HUDEP-2 (cell line): ENCODE measurements at regions not wholly inside any gene's neighbourhood (a gene's known extent, or its start where the extent isn't known, plus 50 kb on each side); places are given as distances from the start of the nearest gene placed in this dataset.
A peak's percentile ranks its signal among the peaks of the same experiment; 100 is the strongest.
"Not testable (repeated sequence)": the region's sequence is repeated elsewhere in the genome, so short reads cannot be mapped to it uniquely, and the experiment has no call there.

ENCODE experiments used
- DNase-seq, 76 experiments: peaks; one replicate each; lab custom pipeline; 2025; ENCODE audit not compliant: unreplicated experiment in 76 of 76; lab: John Stamatoyannopoulos, UW

GRCh38 chr21:35624901-35625300 is 435.4 kb downstream of the SETD4 start:
- no peak for DNase-seq

- no peak for DNase-seq
Observed at GRCh38 chr21:35622612-35623011, 437.7 kb downstream of the SETD4 start.

- DNase-seq, result no peak
Observed at GRCh38 chr21:35619184-35619583, 441.1 kb downstream of the SETD4 start.

DNA sequence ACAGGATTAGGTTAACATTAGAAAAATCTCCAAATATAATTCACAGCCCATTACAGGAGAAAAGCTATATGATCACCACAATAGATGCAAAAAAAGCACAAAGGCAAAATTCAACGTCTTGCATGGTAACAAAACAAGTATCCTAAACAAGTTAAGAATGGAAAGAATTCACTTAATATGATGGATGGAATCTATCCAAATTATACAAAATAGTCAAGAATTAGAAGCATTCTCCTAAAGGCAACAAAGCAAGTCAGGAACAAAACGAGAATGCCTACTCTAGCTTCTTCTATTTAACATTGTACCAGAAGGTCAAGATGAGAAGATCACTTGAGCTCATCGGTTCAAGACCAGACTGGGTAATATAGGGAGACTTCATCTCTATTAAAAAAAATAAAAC is 442.8 kb downstream of the SETD4 start:
- no peak for DNase-seq

- DNase-seq, result no peak
Observed at GRCh38 chr21:35616090-35616489, 444.2 kb downstream of the SETD4 start.

DNA sequence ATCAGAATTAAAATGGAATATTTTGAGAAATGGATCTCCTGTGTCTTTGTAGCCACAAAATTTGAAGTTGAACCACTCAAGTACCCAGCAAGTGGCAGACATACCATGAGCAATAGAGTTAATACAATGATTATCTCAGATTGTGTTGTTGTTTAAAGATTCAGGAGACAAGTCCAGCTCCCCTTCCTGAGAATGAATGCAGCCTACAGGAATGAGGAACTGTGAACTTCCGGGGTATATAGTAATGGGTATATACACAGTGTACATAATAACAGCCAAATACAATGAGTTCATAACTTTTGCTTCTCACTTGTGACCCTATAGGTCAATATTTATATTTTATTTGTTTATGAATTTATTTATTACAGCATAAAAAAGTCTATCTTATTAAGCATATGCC is 445.0 kb downstream of the SETD4 start:
- DNase-seq, result no peak

DNA sequence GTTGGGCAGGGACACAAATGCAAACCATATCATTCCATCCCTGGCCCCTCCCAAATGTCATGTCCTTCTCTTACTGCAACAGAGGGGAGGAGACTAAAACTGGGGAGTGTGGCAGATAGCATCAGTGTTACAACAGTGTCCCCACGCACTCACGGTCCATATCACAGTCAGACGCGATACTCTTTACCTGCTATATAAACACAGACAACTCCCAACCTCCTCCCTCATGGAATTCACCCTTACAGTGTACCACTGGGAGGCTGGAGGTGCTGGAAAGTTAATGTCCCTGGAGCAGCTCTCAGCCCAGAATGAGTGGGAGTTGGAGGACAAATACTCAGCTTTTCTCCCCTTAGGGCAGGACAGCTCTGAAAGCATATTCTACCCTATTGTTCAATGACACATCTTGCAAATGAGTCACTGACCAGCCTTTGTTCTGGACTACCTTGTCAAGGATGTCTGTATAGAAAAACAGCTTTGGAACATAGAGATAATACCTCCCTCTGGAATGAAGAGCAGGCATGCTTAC is 445.9 kb downstream of the SETD4 start:
- peak in 1 of 76 experiments; percentile 5 for DNase-seq

GRCh38 chr21:35611708-35612132 is 448.6 kb downstream of the SETD4 start:
- no peak for DNase-seq

DNA sequence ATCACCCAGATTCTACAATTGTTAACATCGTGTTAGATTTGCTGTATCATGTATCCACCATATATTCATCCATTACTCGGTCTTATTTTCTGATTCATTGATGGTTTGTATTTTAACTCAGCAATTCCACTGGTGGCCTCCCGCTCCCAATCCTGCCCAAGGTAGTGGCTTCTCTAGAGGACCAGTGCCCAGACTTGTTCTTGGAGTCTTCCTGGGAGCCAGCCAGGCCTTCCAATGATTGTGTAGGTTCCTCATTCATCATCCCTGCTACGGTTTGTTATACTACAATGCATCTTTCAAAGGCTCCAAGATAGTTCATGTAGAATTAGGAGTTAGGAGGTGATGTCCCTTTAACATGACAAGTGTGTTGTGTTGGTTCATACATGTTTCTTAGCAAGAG is 451.1 kb downstream of the SETD4 start:
- DNase-seq, result no peak

DNA sequence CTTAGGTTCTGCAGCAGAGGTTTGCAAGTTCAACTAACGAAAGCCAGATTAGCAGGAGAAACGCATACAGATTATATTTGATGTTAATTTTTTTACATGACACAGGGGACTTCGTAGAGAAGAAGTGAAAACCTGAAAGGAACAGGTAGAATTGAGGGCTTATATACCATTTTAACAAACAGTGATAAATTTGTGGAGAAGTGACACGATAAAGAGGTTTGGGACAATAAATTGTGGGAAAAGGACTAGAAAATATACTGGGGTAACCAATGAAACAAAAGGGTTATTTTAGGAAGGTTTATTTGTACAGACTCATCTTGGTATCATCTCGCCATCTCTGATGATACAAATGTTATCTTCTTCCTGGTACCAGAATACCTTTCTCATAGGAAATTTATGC is 452.9 kb downstream of the SETD4 start:
- no peak for DNase-seq

DNA sequence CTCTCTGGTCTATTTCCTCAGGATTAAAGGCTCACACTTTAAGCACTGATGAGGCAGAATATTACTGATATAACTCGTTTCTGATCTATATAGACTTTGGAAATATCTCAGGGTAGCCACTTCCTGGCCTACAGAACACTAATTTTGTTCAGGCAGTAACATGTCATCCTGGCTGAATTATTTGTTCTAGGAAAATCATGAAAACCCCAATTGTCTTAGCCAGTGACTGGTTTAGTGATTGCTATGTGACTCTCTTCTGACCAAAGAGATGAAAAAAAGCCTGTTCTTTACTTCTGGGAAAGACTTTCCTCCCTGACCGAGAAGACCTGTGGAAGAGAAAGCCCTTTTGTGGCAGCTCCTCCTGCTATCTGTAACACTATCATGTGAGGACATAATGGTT is 453.7 kb downstream of the SETD4 start:
- DNase-seq, result no peak

DNA sequence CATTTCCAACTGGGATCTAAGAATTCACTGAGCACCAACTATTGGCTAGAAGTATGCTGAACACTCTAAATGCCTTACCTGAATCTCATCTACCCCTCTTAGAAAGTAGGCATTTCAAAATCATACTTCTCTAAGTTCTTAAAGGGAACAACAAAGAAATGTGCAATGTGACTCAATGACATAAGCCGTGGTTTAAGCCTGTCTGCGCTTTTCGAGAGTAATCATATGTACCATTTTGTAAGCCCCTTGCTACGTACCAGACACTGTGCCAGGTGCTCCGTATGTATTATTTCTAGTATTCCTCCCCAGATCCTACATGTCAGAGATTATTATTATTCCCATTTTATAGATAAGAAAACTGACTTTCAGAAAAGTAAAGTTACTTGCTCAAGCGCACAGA is 454.2 kb downstream of the SETD4 start:
- DNase-seq, result no peak

GRCh38 chr21:35603494-35603893 is 456.8 kb downstream of the SETD4 start:
- DNase-seq, result no peak

DNA sequence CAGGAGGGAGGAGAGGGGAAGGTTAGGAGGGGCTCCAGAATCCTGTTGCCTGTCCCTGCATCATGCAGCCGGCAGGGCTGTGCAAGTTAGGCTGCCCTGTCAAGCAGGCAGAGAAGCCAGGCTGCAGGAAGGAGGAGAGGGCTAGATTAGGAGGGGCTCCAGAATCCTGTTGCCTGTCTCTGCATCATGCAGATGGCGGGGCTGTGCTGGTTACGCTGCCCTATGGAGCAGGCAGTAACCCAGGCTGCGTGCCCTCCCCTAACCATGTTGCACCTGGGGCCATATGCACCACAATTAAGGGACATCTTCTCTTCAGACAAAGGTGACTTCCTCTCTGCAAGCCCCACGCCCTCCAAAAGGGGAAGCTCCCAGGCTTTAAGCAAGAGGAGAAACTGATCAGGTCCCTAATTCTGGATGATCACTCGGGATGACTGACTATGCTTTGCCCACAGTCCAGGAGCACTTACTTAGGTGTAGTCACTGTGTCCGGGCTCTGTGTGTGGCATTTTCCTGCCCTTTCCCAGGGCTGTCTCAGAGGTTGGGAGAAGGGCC is 457.4 kb downstream of the SETD4 start:
- DNase-seq, result no peak

- DNase-seq, result no peak
Observed at GRCh38 chr21:35601211-35601610, 459.1 kb downstream of the SETD4 start.

GRCh38 chr21:35599164-35599563 is 461.2 kb downstream of the SETD4 start:
- DNase-seq, result no peak

DNA sequence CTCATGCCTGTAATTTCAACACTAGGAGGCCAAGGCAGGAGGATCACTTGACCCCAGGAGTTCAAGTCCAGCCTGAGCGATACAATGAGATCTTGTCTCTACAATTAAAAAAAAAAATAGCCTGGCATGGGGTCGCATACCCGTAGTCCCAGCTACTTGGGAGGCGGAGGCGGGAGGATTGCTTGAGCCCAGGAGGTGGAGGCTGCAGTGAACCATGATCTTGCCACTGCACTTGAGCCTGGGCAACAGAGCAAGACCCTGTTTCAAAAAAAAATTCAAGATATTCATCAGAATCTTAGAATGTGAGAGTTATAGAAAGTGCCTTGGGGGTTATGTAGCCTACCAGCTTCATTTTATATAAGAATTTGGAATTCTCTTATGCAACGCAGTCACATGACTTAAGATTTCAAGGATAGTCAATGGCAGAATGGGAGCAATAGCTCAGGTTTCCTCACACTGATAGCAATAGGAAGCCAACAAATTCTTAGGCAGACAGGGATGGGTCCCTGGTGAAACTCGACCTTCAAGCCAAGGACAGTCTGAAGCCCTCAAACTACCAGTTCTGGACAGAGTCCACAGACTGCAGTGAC is 462.5 kb downstream of the SETD4 start:
- no peak for DNase-seq

- no peak for DNase-seq
Observed at GRCh38 chr21:35594905-35595304, 465.4 kb downstream of the SETD4 start.

GRCh38 chr21:35593000-35593502 is 467.3 kb downstream of the SETD4 start:
- no peak for DNase-seq

- not testable (repeated sequence) for DNase-seq
Observed at GRCh38 chr21:35590284-35590683, 470.0 kb downstream of the SETD4 start.

DNA sequence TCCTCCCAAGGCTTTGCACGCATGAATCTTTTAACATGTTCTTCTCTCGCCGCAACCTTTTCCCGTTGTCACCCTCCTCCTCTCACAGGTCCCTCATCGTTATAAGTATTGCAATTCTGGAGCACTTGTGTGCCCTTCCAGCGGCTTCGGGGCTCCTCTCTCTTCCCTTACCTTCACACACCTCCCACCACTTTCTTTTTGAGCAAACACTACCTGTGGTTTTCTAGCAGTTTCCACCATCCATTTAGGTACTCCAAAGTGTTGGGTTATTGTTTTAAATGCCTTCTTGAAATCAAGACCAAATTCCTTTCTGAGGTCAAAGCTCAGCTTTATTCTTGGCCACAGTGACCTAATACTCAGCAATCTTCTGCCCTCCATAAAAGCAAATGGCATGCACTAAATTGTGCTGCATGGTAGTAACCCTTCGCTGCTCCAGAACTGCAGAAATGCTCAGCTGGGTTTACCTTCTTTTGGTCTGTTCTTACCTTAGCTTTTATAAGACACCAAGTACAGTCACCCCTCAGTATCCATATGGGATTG is 472.4 kb downstream of the SETD4 start:
- DNase-seq, result no peak

GRCh38 chr21:35586305-35586704 is 474.0 kb downstream of the SETD4 start:
- no peak for DNase-seq
